CD4-positive, alpha-beta T cell (primary cell): ENCODE measurements at regions not wholly inside any gene's neighbourhood (a gene's known extent, or its start where the extent isn't known, plus 50 kb on each side); places are given as distances from the start of the nearest gene placed in this dataset.

Experiments used
- ATAC-seq: fragments of 200-7000 bp; cut with Tn5 transposase; one replicate; pipeline ENCODE4 v1.10.0; 2022; ENCODE audit warnings: mild to moderate bottlenecking; ENCODE audit not compliant: poor library complexity
- CTCF ChIA-PET: fragments of 350-600 bp; sonication (Branson Sonifier 250); formaldehyde crosslinking; loops from one replicate; lab custom pipeline; 2021; ENCODE audit warnings: antibody characterized with exemption, inconsistent platforms; lab: Charles Lee
- POLR2A ChIA-PET: fragments of 350-600 bp; sonication (Branson Sonifier 250); formaldehyde crosslinking; loops from one replicate; lab custom pipeline; 2021; ENCODE audit warnings: antibody characterized with exemption, inconsistent platforms; lab: Charles Lee
- DNase-seq, 14 experiments: peaks; one replicate each; pipeline ENCODE4 v3.0.0-alpha.2; 2013 to 2020; ENCODE audit warnings: mixed read lengths in 2 of 14
- H3K27ac ChIP-seq, 2 donors: one replicate each; pipeline versions ENCODE4 v1.5.1 to v1.7.0; 2013; ENCODE audit warnings: low read length in 2 of 2, low read depth in 1 of 2, mild to moderate bottlenecking in 1 of 2
- H3K27me3 ChIP-seq, 2 experiments: 1 replicate in 1 of 2; 2 replicates in 1 of 2; pipeline versions ENCODE4 v1.6.1 to v1.7.0; 2013; ENCODE audit warnings: low read length in 2 of 2, control low read depth in 1 of 2, mild to moderate bottlenecking in 1 of 2, moderate library complexity in 1 of 2; ENCODE audit not compliant: insufficient read depth in 2 of 2, control insufficient read depth in 1 of 2
- H3K36me3 ChIP-seq: one replicate; pipeline ENCODE4 v1.6.1; 2013; ENCODE audit warnings: low read length, control low read depth; ENCODE audit not compliant: insufficient read depth
- H3K4me1 ChIP-seq: one replicate; pipeline ENCODE4 v1.6.1; 2013; ENCODE audit warnings: low read length, control low read depth; ENCODE audit not compliant: insufficient read depth
- H3K4me3 ChIP-seq: one replicate; pipeline ENCODE4 v1.5.1; 2013; ENCODE audit warnings: mild to moderate bottlenecking, low read length, moderate library complexity
- H3K9me3 ChIP-seq, 2 experiments: 1 replicate in 1 of 2; 2 replicates in 1 of 2; pipeline versions ENCODE4 v1.6.1 to v1.7.0; 2013; ENCODE audit warnings: low read length in 2 of 2, mild to moderate bottlenecking in 2 of 2, control low read depth in 1 of 2, moderate library complexity in 1 of 2; ENCODE audit not compliant: control insufficient read depth in 1 of 2, insufficient read depth in 1 of 2
- H3K27ac Mint-ChIP-seq: one replicate; pipeline ENCODE4 v1.8.0; 2020; ENCODE audit warnings: mixed read lengths
- H3K27me3 Mint-ChIP-seq: one replicate; pipeline ENCODE4 v1.8.0; 2021; ENCODE audit warnings: mixed read lengths
- H3K36me3 Mint-ChIP-seq: one replicate; pipeline ENCODE4 v1.8.0; 2021; ENCODE audit warnings: low read depth, mixed read lengths
- H3K4me1 Mint-ChIP-seq: one replicate; pipeline ENCODE4 v1.8.0; 2021; ENCODE audit warnings: low read depth, mixed read lengths
- H3K4me3 Mint-ChIP-seq: one replicate; pipeline ENCODE4 v1.8.0; 2020; ENCODE audit warnings: mild to moderate bottlenecking, mixed read lengths
- H3K9me3 Mint-ChIP-seq: one replicate; pipeline ENCODE4 v1.8.0; 2020; ENCODE audit warnings: mixed read lengths
- intact Hi-C, 2 experiments: fragments of 100-400 bp; cut with DNase I in 1 of 2; cut with micrococcal nuclease in 1 of 2; formaldehyde crosslinking; loops; one replicate each; pipeline versions ENCODE4 v1.15.1 to v1.9.0; 2023 to 2025; cut with DNase I, micrococcal nuclease
- TF ChIP-seq, protein P1 (sequence below): fragments of 200-600 bp; IDR thresholded peaks from one replicate; pipeline ENCODE4 v1.8.0; 2022; ENCODE audit warnings: antibody characterized with exemption, mild to moderate bottlenecking

GRCh38 chr13:50670272-50670671 lies 173.2 kb downstream of the DLEU7 start:
- H3K27ac ChIP-seq: no peak overlapping the region
- H3K27me3 ChIP-seq: no peaks in the 10 kb centered on the region
- ChIA-PET POLR2A (no interaction called here), CTCF (no interaction called here)
- TF ChIP-seq, protein P1, sequence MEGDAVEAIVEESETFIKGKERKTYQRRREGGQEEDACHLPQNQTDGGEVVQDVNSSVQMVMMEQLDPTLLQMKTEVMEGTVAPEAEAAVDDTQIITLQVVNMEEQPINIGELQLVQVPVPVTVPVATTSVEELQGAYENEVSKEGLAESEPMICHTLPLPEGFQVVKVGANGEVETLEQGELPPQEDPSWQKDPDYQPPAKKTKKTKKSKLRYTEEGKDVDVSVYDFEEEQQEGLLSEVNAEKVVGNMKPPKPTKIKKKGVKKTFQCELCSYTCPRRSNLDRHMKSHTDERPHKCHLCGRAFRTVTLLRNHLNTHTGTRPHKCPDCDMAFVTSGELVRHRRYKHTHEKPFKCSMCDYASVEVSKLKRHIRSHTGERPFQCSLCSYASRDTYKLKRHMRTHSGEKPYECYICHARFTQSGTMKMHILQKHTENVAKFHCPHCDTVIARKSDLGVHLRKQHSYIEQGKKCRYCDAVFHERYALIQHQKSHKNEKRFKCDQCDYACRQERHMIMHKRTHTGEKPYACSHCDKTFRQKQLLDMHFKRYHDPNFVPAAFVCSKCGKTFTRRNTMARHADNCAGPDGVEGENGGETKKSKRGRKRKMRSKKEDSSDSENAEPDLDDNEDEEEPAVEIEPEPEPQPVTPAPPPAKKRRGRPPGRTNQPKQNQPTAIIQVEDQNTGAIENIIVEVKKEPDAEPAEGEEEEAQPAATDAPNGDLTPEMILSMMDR: no peak
- DNase-seq (no peak), ATAC-seq (no peak)
- intact Hi-C loops: no loop called here
- no peaks in the 10 kb centered on the region for H3K27me3 Mint-ChIP-seq
- no peaks in the 10 kb centered on the region for H3K9me3 ChIP-seq
- no peaks in the 10 kb centered on the region for H3K9me3 Mint-ChIP-seq
- H3K4me3 Mint-ChIP-seq: no peak overlapping the region
- no peaks in the 10 kb centered on the region for H3K4me1 Mint-ChIP-seq
- no peak overlapping the region for H3K27ac Mint-ChIP-seq
- H3K36me3 Mint-ChIP-seq: no peaks in the 10 kb centered on the region
- no peaks in the 10 kb centered on the region for H3K4me1 ChIP-seq
- no peak overlapping the region for H3K4me3 ChIP-seq
- no peaks in the 10 kb centered on the region for H3K36me3 ChIP-seq

DNA sequence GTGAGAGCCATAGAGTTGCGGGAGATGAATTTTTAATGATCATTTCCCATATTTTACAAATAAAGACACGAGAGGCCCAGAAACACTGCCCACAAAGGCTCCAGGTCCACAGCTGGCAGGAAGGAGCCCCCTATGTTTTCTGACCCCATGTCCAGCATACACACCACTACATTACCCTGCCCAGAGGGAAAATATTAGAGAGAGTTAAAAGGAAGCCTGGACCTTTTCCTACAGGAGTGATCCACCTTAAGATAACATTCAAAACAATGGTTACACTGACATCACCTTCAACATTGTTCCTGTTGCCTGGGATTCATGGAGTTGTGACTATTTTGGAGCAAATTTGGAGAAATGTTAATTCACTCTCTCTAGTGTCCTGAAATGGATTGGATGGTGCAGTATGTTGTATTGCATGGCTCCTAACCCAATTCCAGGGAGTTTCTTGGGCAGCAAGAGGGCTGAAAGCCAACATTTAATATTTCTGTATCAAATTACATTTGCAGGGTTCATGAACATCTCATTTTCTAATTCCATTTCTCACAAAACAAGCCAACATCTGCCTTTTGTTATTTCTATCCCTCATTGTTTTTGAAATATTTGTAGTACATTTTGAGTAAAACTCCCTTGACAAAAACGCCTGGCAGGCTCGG lies 172.5 kb downstream of the DLEU7 start:
- intact Hi-C loops: no loop called here
- Histone ChIP-seq H3K36me3 (no peaks in the 10 kb centered on the region), H3K4me1 (no peaks in the 10 kb centered on the region), H3K27me3 (no peaks in the 10 kb centered on the region), H3K9me3 (no peaks in the 10 kb centered on the region), H3K4me3 (no peak overlapping the region), H3K27ac (no peak overlapping the region)
- POLR2A ChIA-PET: no interaction called here
- TF ChIP-seq, protein P1: no peak
- CTCF ChIA-PET: no interaction called here
- no peak overlapping the region for H3K27ac Mint-ChIP-seq
- H3K27me3 Mint-ChIP-seq: no peaks in the 10 kb centered on the region
- H3K36me3 Mint-ChIP-seq: no peaks in the 10 kb centered on the region
- no peak overlapping the region for H3K4me3 Mint-ChIP-seq
- no peaks in the 10 kb centered on the region for H3K4me1 Mint-ChIP-seq
- no peaks in the 10 kb centered on the region for H3K9me3 Mint-ChIP-seq
- no peak for ATAC-seq
- DNase-seq: no peak

DNA sequence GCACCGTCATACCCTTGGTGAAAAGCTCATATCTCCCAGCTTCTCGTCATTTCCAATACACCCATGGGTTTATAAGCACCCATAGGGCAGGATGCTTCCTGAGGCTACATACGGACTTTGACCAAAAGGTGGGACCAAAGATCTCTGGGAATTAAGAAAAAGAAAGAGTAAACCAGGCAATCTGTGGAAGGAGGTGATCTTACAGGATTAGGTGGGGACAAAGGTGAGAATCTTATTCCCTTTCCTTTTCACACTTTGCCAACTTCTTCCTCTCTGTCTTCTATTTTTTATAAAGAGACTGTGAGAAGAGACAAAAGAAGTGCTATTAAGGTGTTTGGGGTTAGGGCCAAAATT lies 172.0 kb downstream of the DLEU7 start:
- DNase-seq (no peak), ATAC-seq (no peak)
- H3K36me3 Mint-ChIP-seq: no peaks in the 10 kb centered on the region
- no peak overlapping the region for H3K27ac Mint-ChIP-seq
- H3K9me3 ChIP-seq: no peaks in the 10 kb centered on the region
- intact Hi-C loops: no loop called here
- H3K27me3 Mint-ChIP-seq: no peaks in the 10 kb centered on the region
- ChIA-PET CTCF (no interaction called here), POLR2A (no interaction called here)
- no peak overlapping the region for H3K4me3 Mint-ChIP-seq
- H3K4me1 Mint-ChIP-seq: no peaks in the 10 kb centered on the region
- H3K9me3 Mint-ChIP-seq: no peaks in the 10 kb centered on the region
- H3K4me1 ChIP-seq: no peaks in the 10 kb centered on the region
- TF ChIP-seq, protein P1: no peak
- H3K4me3 ChIP-seq: no peak overlapping the region
- H3K27me3 ChIP-seq: no peaks in the 10 kb centered on the region
- no peaks in the 10 kb centered on the region for H3K36me3 ChIP-seq
- H3K27ac ChIP-seq: no peak overlapping the region
